HG02973 (cell line): ENCODE measurements at regions not wholly inside any gene's neighbourhood (a gene's known extent, or its start where the extent isn't known, plus 50 kb on each side); places are given as distances from the start of the nearest gene placed in this dataset.

Experiments
- ATAC-seq: cut with Tn5 transposase; IDR thresholded peaks from one replicate; pipeline ENCODE4 v1.9.1; 2021; ENCODE audit warnings: moderate library complexity; ENCODE audit not compliant: unreplicated experiment

DNA sequence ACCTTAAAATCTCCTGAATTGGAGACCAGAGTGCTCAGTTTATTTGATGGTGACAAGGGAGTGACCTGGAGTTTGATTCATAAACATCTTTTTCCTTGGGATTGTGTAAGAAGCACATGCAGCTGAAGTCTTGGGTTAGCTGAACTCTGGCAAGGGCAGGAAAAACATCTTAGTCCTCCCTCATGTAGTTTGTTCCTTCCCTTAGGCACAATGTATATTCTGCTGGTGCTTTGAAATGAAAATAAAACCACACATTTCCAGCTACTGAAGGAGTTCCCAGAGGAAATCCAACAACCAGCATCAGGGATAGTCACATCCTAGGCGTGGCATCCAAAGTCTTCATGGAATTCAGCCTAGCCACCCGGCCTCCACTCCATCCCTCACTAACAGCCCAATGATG is 95.2 kb upstream of the PAPPA start:
- no peak for ATAC-seq

GRCh38 chr9:116059466-116059865 is 94.1 kb upstream of the PAPPA start:
- ATAC-seq: no peak

DNA sequence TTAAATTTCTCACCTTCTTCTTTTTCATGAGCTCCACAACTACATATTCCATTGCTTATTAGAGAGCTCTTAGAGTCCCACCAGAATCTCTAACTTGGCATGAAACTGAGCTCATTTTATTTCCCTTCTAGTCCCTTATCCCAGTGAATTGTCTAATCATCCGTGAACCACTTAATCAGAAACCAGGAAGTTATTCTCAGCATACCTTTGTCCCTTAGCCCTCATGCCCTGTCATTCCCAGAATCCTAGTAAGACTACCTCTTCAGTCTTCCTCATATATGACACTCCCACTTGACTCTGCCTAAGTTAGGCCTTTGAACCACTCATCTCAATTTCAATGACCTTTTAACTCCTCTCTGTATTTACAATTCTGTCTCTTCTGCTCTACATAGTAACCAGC is 93.0 kb upstream of the PAPPA start:
- ATAC-seq: no peak

DNA sequence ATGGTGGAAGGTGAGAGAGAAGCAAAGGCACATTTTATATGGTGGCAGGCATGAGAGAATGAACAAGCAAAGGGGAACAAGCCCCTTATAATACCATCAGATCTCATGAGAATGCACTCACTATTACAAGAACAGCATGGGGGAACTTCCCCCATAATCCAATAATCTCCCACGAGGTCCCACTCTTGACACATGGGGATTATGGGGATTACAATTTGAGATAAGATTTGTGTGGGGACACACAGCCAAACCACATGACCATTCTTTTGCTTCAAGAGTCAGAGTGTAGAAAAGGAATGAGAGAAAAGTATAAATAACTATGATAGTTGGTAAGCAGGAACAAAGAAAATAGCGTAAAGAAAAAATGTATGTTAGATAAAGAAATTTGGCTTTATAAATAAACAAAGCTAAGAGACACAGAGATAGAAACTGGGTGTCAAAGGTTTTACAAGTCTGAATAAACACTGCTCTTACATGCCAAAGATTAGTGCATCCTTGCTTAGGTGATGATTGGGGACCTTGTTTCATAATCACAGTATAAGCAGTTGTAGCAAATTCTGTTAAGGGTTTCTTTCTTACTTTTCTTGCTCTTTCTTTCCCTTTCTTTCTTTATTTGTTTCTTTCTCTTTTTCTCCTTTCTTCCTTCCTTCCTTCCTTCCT is 91.9 kb upstream of the PAPPA start:
- no peak for ATAC-seq

DNA sequence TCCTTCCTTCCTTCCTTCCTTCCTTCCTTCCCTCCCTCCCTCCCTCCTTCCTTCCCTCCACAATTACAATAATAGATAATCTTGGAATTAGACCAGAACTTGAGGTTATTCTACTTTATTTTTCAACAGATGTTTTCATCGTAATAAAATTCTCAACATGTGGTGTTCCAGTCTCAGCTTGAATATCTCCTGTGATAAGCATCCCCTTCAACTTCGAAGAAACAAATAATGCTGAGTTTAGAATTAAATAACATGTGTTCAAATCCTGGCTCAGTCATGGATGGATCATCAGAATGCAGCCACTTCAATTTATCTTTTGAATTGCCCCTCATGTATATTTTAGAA is 91.4 kb upstream of the PAPPA start:
- ATAC-seq: no peak

GRCh38 chr9:116064970-116065369 is 88.6 kb upstream of the PAPPA start:
- no peak for ATAC-seq

GRCh38 chr9:116066221-116066620 is 87.4 kb upstream of the PAPPA start:
- ATAC-seq: no peak

GRCh38 chr9:116067566-116067965 is 86.0 kb upstream of the PAPPA start:
- ATAC-seq: no peak

DNA sequence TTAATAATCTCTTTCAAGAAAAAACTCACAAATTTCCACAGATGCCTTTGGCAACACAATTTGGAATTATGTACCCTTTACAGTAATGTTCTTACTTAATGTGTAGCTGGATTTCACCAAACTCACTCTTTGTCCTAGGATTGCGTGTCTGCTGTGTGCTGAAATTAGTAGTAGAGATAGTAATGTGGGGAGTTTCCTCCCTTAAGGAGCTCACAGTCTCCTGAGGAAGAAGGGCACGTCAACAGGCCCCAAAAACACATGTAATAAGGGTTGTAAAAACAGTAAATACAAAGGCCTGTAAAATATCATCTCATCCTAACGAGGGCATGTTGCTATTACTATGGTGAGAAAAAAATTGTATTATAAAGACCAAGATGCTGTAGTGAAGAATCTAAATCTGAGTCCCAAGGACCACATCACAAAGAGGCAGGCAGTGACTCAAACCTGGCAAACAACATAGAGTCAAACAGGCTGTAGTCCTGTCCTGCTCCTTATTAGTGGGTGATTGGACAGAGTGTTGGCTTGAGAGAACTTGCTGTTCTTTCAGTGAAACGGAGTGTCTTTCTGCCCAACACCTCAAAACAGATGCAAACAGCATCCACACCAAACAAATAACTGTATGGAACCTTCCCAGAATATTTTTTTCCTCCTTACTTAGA is 83.2 kb upstream of the PAPPA start:
- ATAC-seq: no peak

DNA sequence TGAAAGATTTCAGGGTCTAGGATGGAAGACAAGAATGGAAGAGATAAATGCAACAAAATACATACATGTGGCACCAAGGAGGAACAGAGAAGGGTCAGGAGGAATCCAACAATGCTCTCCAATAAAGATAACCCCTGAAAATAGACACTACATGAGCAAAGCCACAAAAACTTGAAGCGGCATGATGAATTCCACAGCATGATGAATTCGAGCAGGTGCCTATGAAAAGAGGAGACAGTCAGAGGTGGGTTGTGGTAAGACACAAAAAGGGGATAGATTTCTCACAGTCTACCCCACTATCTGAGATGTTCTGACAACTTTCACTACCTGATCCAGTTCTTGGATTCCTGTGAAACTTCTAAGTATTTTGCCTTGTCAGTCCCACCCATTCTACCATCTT is 81.5 kb upstream of the PAPPA start:
- ATAC-seq: no peak

- ATAC-seq: no peak
Observed at GRCh38 chr9:116073826-116074225, 79.8 kb upstream of the PAPPA start.

DNA sequence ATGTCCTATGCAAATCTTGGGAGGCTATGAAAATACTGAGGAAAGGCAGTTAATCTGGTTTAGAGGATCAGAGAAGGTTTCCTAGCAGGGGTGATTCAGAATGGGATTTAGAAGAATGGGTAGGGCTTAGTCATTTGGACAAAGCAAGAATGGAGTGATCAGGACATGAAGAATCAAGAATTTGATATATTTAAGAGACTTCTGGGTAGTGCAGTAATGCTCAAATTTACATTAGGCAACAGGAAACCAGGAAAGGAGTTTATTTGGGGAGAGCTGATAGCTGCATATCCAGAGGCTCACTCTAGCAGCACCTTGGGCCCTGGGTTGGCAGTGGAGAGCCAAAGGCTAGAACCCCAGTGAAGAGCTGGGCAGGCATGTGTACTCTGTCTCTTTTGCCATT is 78.9 kb upstream of the PAPPA start:
- ATAC-seq: no peak

GRCh38 chr9:116075191-116075590 is 78.4 kb upstream of the PAPPA start:
- ATAC-seq: no peak

GRCh38 chr9:116078640-116079039 is 75.0 kb upstream of the PAPPA start:
- ATAC-seq: no peak

GRCh38 chr9:116080561-116080960 is 73.0 kb upstream of the PAPPA start:
- no peak for ATAC-seq

- no peak for ATAC-seq
Observed at GRCh38 chr9:116081435-116082115, 72.0 kb upstream of the PAPPA start.

DNA sequence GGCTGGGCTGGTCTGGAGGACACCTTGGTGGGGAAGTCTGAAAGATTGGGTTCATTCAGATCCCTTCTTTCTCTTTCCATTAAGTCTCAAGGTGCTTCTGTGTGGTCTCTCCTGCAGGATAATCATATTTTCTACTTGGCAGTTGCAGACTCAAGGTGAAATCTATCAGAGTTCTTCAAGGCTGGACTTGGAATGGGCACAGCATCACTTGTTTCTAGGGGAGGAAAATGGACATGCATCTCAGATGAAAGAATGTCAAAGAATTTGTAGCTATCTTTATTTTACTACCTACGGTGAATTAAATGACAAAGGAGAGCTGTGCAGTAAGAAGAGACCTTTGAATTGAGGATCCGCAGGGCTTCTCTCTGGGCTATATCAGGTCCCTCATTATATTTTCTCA is 69.8 kb upstream of the PAPPA start:
- ATAC-seq: no peak

GRCh38 chr9:116084497-116084896 is 69.1 kb upstream of the PAPPA start:
- ATAC-seq: no peak

GRCh38 chr9:116087246-116087645 is 66.3 kb upstream of the PAPPA start:
- ATAC-seq: no peak

GRCh38 chr9:116087751-116088194 is 65.8 kb upstream of the PAPPA start:
- no peak for ATAC-seq

DNA sequence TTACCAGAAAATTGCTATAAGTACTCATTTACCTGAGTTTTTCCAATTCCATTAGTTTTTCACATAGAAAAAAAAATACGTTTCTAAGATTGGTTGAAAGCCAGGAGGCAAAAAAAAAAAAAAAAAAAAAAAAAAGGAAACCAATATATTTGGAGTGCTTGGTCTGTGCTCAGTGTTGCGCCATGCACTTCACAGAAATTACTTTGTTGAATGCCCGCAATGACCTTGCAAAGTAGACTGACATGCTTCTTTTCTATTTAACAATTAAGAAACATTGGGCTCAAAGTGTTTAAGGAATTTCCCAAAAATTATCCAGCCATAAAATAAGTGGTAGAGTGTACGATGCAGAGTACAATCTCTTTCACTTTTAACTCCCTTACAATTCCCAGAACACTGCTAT is 65.2 kb upstream of the PAPPA start:
- ATAC-seq: no peak

DNA sequence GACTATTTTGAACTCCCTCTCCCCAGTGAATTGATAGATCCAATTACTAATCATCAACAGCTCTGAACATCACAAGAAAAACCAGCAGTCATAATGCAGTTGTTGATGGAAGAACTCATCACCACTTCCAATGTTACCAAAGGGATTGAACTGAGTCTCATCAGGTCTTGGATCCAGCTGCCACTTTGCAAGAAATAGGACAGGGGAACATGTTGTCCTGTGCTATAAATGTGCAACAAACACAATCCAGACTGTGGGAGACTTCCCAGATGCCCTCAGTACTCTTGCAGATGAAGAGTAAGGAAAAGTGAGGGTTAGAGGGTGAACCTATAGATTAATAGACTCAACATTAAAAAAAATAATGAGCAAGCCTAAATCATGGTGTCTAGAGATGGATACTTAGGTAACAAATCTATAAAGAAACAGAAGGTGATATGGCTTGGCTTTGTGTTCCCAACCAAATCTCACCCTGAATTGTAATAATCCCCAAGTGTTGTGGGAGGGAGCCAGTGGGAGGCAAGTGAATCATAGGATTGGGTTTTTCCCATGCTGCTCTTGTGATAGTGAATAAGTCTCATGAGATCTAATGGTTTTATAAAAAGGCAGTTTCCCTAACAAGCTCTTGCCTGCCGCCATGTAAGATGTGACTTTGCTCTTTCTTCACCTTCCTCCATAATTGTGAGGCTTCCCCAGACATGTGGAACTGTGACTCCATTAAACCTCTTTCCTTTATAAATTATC is 63.4 kb upstream of the PAPPA start:
- ATAC-seq: no peak
